ENCODE measurements at regions not wholly inside any gene's neighbourhood (a gene's known extent, or its start where the extent isn't known, plus 50 kb on each side); places are given as distances from the start of the nearest gene placed in this dataset.

- TF ChIP-seq POLR2A (IDR thresholded peaks at IDR 0.05): no peak
- no peak for TF ChIP-seq CTCF (IDR thresholded peaks at IDR 0.05)
Measured at GRCh38 chr6:8703059-8703458, 267.7 kb upstream of the SLC35B3 start.

Measured in uterus (tissue), 2 donors.